OCI-LY7 (cell line): ENCODE measurements at regions not wholly inside any gene's neighbourhood (a gene's known extent, or its start where the extent isn't known, plus 50 kb on each side); places are given as distances from the start of the nearest gene placed in this dataset.

Experiments used
- BruUV-seq: library from RNA; stranded (reverse); fragments of 400-500 nt; replicated peaks from 2 replicates; lab custom pipeline; 2021; lab: Mats Ljungman, UMichigan
- CTCF ChIA-PET: fragments of 300-600 bp; sonication (Branson Sonifier 250); formaldehyde crosslinking; loops from one replicate; lab custom pipeline; 2022; ENCODE audit warnings: antibody characterized with exemption; ENCODE audit not compliant: unreplicated experiment; lab: Charles Lee
- POLR2A ChIA-PET: fragments of 300-600 bp; sonication (Branson Sonifier 250); formaldehyde crosslinking; loops from one replicate; lab custom pipeline; 2022; ENCODE audit warnings: antibody characterized with exemption; lab: Charles Lee
- DNase-seq: peaks from one replicate; pipeline ENCODE4 v3.0.0-alpha.2; 2015; ENCODE audit warnings: low spot score
- H2AFZ ChIP-seq: fragments of 200-600 bp; sonication (generic), shearing (Covaris generic); 2 replicates; pipeline ENCODE4 v1.6.1; 2014; ENCODE audit warnings: mild to moderate bottlenecking, antibody characterized with exemption, low read length, moderate library complexity
- H3K27ac ChIP-seq: fragments of 200-600 bp; sonication (generic); 2 replicates; pipeline ENCODE4 v1.5.1; 2014; ENCODE audit warnings: mixed run types, low read depth, mild to moderate bottlenecking, moderate library complexity, low read length, inconsistent platforms; ENCODE audit not compliant: poor library complexity, severe bottlenecking
- H3K36me3 ChIP-seq: fragments of 200-600 bp; sonication (generic); 2 replicates; pipeline ENCODE4 v1.6.1; 2014; ENCODE audit warnings: mild to moderate bottlenecking, antibody characterized with exemption, low read length, moderate library complexity, mixed read lengths; ENCODE audit not compliant: insufficient read depth
- H3K4me1 ChIP-seq: fragments of 200-600 bp; sonication (generic); 2 replicates; pipeline ENCODE4 v1.5.1; 2014; ENCODE audit warnings: mild to moderate bottlenecking, low read length; ENCODE audit not compliant: insufficient read depth, poor library complexity, severe bottlenecking
- H3K4me2 ChIP-seq: fragments of 200-600 bp; sonication (generic); 2 replicates; pipeline ENCODE4 v1.6.1; 2014; ENCODE audit warnings: mild to moderate bottlenecking, low read length
- H3K4me3 ChIP-seq: fragments of 200-600 bp; sonication (generic); 2 replicates; pipeline ENCODE4 v1.5.1; 2014; ENCODE audit warnings: mild to moderate bottlenecking, low read depth, low read length; ENCODE audit not compliant: poor library complexity, severe bottlenecking
- H3K79me2 ChIP-seq: fragments of 200-600 bp; sonication (generic); 2 replicates; pipeline ENCODE4 v1.6.1; 2016; ENCODE audit warnings: low read depth, mild to moderate bottlenecking, low read length, moderate library complexity, mixed read lengths; ENCODE audit not compliant: insufficient read depth
- H3K9me2 ChIP-seq: fragments of 200-600 bp; sonication (generic); 2 replicates; pipeline ENCODE4 v1.6.1; 2016; ENCODE audit warnings: mild to moderate bottlenecking, low read length, mixed read lengths; ENCODE audit not compliant: insufficient read depth
- H3K9me3 ChIP-seq: fragments of 200-600 bp; sonication (generic); 2 replicates; pipeline ENCODE4 v1.6.1; 2014; ENCODE audit warnings: mild to moderate bottlenecking, mixed run types, low read length, mixed read lengths
- H4K20me1 ChIP-seq: fragments of 200-600 bp; sonication (generic); 2 replicates; pipeline ENCODE4 v1.6.1; 2014; ENCODE audit warnings: mild to moderate bottlenecking, antibody characterized with exemption, low read length, moderate library complexity, mixed read lengths; ENCODE audit not compliant: insufficient read depth
- EZH2phosphoT487 ChIP-seq: fragments of 200-600 bp; sonication (generic); IDR thresholded peaks from 2 replicates; pipeline ENCODE4 v1.6.1; 2018; ENCODE audit warnings: low read depth, borderline replicate concordance, mild to moderate bottlenecking, mixed run types, antibody characterized with exemption, low read length, moderate library complexity, mixed read lengths
- intact Hi-C: fragments of 100-400 bp; cut with micrococcal nuclease; formaldehyde crosslinking; loops from one replicate; pipeline ENCODE4 v1.10.0; 2022; ENCODE audit not compliant: unreplicated experiment
- TF ChIP-seq, protein P1 (sequence below): fragments of 200-600 bp; sonication (generic); conservative IDR thresholded peaks from 2 replicates; pipeline ENCODE4 v1.5.1; 2014; ENCODE audit warnings: mild to moderate bottlenecking, antibody characterized with exemption, low read length, moderate library complexity, mixed read lengths

DNA sequence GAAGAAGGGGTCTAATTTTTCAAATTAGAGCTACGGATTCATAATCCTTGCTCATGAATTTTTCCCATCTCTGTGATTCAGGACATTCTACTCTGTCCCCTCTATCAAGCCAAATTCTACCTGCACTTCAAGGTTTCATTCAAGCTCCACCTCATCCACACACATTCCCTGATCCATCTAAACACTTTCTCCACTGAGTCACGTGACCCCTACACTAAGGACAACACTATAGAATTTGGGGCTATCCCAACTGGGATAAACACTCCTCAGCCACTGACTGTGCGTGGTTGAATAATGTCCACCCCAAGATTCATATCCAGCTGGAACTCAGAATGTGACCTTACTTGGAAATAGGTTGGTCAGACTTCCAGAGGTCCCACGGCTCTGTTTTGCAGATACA is 159.9 kb upstream of the ACVR2A start:
- H3K79me2 ChIP-seq: no peaks in the 10 kb centered on the region
- H3K4me2 ChIP-seq: no peak overlapping the region
- no TSS peak for BruUV-seq
- ChIA-PET CTCF (no interaction called here), POLR2A (no interaction called here)
- no peak overlapping the region for H2AFZ ChIP-seq
- no peaks in the 10 kb centered on the region for H3K4me1 ChIP-seq
- H3K9me3 ChIP-seq: no peaks in the 10 kb centered on the region
- H3K27ac ChIP-seq: no peak overlapping the region
- intact Hi-C loops: no loop called here
- H3K36me3 ChIP-seq: no peaks in the 10 kb centered on the region
- DNase-seq: no peak
- no peaks in the 10 kb centered on the region for H4K20me1 ChIP-seq
- H3K9me2 ChIP-seq: no peaks in the 10 kb centered on the region
- TF ChIP-seq EZH2phosphoT487: no peak
- TF ChIP-seq, protein P1, sequence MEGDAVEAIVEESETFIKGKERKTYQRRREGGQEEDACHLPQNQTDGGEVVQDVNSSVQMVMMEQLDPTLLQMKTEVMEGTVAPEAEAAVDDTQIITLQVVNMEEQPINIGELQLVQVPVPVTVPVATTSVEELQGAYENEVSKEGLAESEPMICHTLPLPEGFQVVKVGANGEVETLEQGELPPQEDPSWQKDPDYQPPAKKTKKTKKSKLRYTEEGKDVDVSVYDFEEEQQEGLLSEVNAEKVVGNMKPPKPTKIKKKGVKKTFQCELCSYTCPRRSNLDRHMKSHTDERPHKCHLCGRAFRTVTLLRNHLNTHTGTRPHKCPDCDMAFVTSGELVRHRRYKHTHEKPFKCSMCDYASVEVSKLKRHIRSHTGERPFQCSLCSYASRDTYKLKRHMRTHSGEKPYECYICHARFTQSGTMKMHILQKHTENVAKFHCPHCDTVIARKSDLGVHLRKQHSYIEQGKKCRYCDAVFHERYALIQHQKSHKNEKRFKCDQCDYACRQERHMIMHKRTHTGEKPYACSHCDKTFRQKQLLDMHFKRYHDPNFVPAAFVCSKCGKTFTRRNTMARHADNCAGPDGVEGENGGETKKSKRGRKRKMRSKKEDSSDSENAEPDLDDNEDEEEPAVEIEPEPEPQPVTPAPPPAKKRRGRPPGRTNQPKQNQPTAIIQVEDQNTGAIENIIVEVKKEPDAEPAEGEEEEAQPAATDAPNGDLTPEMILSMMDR: no peak
- H3K4me3 ChIP-seq: no peak overlapping the region

GRCh38 chr2:147683380-147683779 is 161.4 kb upstream of the ACVR2A start:
- DNase-seq: no peak
- Histone ChIP-seq H4K20me1 (no peaks in the 10 kb centered on the region), H3K4me2 (no peak overlapping the region), H3K4me3 (no peak overlapping the region), H3K27ac (no peak overlapping the region), H3K9me2 (no peaks in the 10 kb centered on the region), H3K9me3 (no peaks in the 10 kb centered on the region), H3K79me2 (no peaks in the 10 kb centered on the region), H2AFZ (no peak overlapping the region), H3K4me1 (no peaks in the 10 kb centered on the region), H3K36me3 (no peaks in the 10 kb centered on the region)
- ChIA-PET POLR2A (interaction anchor here (0.7 kb wide), 2 partner anchors 107 to 174 kb away, joined by 3 to 6 read pairs; no protein-coding TSS in a partner anchor), CTCF (no interaction called here)
- TF ChIP-seq, protein P1: no peak
- TF ChIP-seq EZH2phosphoT487: no peak
- BruUV-seq: no TSS peak
- intact Hi-C loops: no loop called here

- Histone ChIP-seq H3K27ac (no peak overlapping the region), H4K20me1 (no peaks in the 10 kb centered on the region), H3K79me2 (no peaks in the 10 kb centered on the region), H2AFZ (no peak overlapping the region), H3K36me3 (no peaks in the 10 kb centered on the region), H3K4me2 (no peak overlapping the region), H3K4me3 (no peak overlapping the region), H3K4me1 (no peaks in the 10 kb centered on the region), H3K9me2 (no peaks in the 10 kb centered on the region), H3K9me3 (no peaks in the 10 kb centered on the region)
- no peak for DNase-seq
- TF ChIP-seq, protein P1: no peak
- no peak for TF ChIP-seq EZH2phosphoT487
- POLR2A ChIA-PET: interaction anchor here (0.6 kb wide), 1 partner anchor 1052 kb away, joined by 8 read pairs; no protein-coding TSS in a partner anchor
- intact Hi-C loops: no loop called here
- BruUV-seq: no TSS peak
- CTCF ChIA-PET: no interaction called here
Measured at GRCh38 chr2:147681093-147681492, 163.7 kb upstream of the ACVR2A start.
